Ovary (tissue), 3 donors: ENCODE measurements at regions not wholly inside any gene's neighbourhood (a gene's known extent, or its start where the extent isn't known, plus 50 kb on each side); places are given as distances from the start of the nearest gene placed in this dataset.

ENCODE experiments used
- CTCF ChIP-seq, 3 donors: fragments of 450-650 bp in 2 of 3; fragments of 200-600 bp in 1 of 3; IDR thresholded peaks; one replicate each; pipeline versions ENCODE4 v1.5.1 to v1.8.0; 2016 to 2022; ENCODE audit warnings: antibody characterized with exemption in 3 of 3, mild to moderate bottlenecking in 1 of 3
- EP300 ChIP-seq: sonication (generic); formaldehyde crosslinking; IDR thresholded peaks from one replicate; pipeline ENCODE4 v1.6.1; 2017; ENCODE audit warnings: antibody characterized with exemption
- donor health status: DM: no; HTN: no; CAD: no.

GRCh38 chr1:4050998-4051397, 150.9 kb upstream of the C1orf174 start:
- TF ChIP-seq CTCF (IDR thresholded peaks at IDR 0.05): no peak
- TF ChIP-seq EP300: no peak
